Astrocyte of the hippocampus (primary cell): ENCODE measurements at regions not wholly inside any gene's neighbourhood (a gene's known extent, or its start where the extent isn't known, plus 50 kb on each side); places are given as distances from the start of the nearest gene placed in this dataset.

Source experiments
- DNase-seq: peaks from one replicate; pipeline ENCODE4 v3.0.0; 2011; ENCODE audit warnings: low read depth, low spot score

DNA sequence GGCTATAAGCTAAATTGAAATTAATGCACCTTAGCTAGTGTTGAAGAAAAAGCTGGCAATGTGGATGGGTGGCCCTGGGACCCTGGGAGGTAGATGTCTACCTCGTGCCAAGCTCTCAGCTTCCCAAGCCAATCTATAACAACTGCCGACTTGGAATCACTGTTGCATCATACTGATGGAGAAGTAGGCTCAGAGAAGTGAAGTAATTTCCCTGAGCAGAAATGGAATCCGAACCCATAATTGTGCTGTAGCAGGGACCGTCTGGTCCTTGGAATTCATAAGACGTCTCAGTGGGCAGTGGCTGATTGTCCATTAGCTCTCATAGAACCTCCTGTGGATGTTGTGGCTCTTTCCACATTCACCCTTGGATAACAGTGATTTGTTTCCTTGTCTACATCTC lies 196.6 kb downstream of the RAB11FIP4 start:
- DNase-seq: no peak
